ENCODE measurements at regions not wholly inside any gene's neighbourhood (a gene's known extent, or its start where the extent isn't known, plus 50 kb on each side); places are given as distances from the start of the nearest gene placed in this dataset.

- TF ChIP-seq CTCF (IDR thresholded peaks at IDR 0.05) (no peak), POLR2A (IDR thresholded peaks at IDR 0.05) (no peak)
Measured at GRCh38 chr3:1883534-1883933, 215.1 kb upstream of the CNTN4 start.

Measured in right lobe of liver (tissue), 4 donors.